GM19239 (cell line): ENCODE measurements at regions not wholly inside any gene's neighbourhood (a gene's known extent, or its start where the extent isn't known, plus 50 kb on each side); places are given as distances from the start of the nearest gene placed in this dataset.
A peak's percentile ranks its signal among the peaks of the same experiment; 100 is the strongest.
"Not testable (repeated sequence)": the region's sequence is repeated elsewhere in the genome, so short reads cannot be mapped to it uniquely, and the experiment has no call there.

ENCODE experiments used
- DNase-seq: peaks from one replicate; pipeline ENCODE4 v3.0.0; 2011; ENCODE audit warnings: low spot score; ENCODE audit not compliant: insufficient read length
- FAIRE-seq: peaks from 2 replicates; lab custom pipeline; 2011; peaks lifted over from hg19 to GRCh38; lab: Jason Lieb, UNC

DNA sequence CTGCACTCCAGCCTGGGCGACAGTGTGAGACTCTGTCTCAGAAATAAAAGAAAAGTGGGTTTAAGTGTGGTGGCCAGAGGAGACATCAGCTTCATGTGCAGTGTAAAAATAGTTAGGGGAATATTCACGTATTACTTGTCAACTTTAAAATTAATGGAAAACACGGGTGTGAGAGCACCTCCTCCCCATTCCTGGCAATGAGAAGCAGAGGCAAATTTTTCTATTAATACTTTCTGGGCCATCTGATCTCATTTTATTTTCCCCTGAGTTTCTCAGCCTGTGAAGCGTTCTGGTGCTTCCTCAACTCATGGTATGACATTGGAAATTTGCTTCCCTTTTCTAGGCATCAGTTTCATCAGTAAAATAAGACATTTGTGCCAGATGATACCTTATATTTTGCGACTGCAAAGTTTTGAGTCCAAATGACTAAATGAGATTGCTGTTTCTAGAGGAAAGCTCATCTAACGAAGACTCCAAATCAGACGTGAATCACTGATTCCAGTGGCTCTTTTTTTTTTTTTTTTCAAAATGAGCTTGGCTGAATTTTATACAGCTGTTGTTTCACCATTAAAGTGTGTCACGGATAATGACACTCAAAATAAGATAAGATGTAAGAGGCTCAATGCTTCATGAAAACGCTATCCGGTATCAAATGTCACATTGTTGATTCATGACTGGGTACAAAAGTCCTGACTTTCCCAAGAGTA is 104.6 kb downstream of the MSX2 start:
- FAIRE-seq, result no peak
- no peak for DNase-seq

- DNase-seq (no peak), FAIRE-seq (no peak)
Observed at GRCh38 chr5:174827558-174827957, 103.2 kb downstream of the MSX2 start.

- FAIRE-seq, result no peak
- no peak for DNase-seq
Observed at GRCh38 chr5:174825587-174825986, 101.2 kb downstream of the MSX2 start.

DNA sequence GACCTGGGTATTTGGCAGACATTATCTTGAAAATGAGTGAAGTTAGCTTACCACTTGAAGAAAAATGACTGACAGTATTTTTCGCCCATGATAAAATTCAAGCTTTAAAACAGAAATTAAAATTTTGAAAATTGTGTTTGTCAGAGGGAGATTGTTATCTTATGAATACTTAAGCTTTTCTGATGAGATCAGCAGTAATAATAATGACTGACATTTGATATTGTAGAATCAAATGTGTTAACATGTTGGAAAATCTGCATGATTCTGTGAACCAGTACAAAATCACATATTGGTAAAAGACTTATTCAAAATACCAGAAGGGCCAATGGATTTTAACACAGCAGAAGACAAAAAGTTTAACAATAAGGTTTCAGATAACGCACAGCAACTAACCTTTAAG is 94.0 kb downstream of the MSX2 start:
- DNase-seq, result no peak
- FAIRE-seq, result no peak

DNA sequence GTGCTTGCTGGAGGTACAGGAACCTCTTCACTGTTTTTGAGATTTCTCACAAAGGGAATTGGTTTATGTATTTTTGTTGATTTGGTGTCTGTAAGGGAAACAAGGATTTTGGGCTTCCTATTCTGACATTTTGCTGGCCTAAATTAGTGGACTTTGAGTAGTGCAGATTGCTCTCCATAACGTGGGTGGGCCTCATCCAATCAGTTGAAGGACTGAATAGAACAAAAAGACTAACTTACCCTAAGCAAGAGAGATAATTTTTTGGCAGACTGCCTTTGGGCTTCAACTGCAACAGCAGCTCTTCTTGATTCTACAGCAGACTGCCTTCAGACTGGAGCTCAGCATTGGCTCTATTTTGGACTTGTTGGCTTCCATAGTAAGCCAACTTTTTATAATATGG is 93.2 kb downstream of the MSX2 start:
- DNase-seq (no peak), FAIRE-seq (no peak)

- FAIRE-seq (peak; percentile 26), DNase-seq (no peak)
Observed at GRCh38 chr5:174816858-174817257, 92.5 kb downstream of the MSX2 start.

GRCh38 chr5:174811438-174811837 is 87.1 kb downstream of the MSX2 start:
- FAIRE-seq, result no peak
- no peak for DNase-seq

DNA sequence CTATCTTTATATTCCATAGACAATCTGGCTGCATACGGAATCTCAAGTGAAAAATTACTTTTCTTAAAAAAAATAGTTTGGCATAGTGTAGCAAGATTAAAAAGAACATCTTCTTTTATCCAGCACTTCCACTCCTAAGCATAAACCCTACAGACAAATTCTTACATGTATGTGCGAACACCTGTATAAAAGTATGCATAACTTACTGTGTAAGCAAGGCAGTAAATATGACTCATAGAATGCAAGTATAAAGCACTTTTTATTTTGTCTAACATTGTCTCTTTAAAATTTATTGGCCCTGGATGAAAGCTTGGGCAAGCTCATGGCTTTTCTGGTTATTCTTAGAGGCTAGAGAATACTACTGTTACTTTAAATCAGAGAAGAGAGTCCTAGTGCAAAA is 86.4 kb downstream of the MSX2 start:
- DNase-seq (no peak), FAIRE-seq (no peak)

- DNase-seq (no peak), FAIRE-seq (no peak)
Observed at GRCh38 chr5:174807471-174807870, 83.1 kb downstream of the MSX2 start.

- DNase-seq, result no peak
- FAIRE-seq, result no peak
Observed at GRCh38 chr5:174806729-174807128, 82.3 kb downstream of the MSX2 start.

GRCh38 chr5:174801798-174802197 is 77.4 kb downstream of the MSX2 start:
- no peak for FAIRE-seq
- DNase-seq, result no peak

GRCh38 chr5:174800435-174800834 is 76.1 kb downstream of the MSX2 start:
- DNase-seq (no peak), FAIRE-seq (no peak)

DNA sequence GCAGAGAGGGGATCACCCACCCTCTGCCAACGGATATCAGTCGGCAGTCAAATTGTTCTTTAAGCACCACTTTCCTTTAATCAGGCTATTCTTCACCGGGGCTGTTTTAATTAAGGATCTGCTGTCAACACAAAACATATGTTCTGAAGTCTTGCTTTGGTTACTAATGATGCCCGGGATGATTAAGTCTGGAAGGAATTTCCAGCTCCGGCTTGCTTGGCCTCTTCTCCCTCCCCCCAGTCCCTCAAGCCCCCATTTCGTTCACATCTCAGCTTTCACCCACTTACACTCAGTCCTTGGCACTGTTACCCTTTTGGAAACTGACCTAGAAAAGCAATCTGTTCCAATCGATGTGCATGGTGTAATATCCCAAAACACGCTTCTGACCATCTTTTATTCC is 74.7 kb downstream of the MSX2 start:
- no peak for FAIRE-seq

DNA sequence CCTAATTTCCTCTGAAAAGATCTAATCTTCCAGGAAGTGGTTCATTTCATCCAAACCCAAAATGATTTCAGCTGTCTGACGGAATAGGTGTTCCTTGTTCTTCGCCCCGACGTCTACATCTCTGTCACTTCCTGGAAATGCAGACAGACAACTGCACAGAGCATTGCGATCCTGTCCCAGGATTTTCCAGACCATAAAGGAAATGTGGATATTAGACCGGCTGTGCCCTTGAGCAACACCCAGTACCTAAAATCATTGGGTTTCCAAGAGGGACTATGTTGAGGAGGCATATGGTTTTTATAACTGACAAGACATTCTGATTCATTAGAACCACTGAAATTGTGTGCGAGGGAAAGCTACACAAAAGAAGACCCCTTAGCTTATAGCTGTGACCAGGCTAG is 74.2 kb downstream of the MSX2 start:
- FAIRE-seq (no peak), DNase-seq (no peak)

More for the DNA sequence above, 74.7 kb downstream of the MSX2 start:
- DNase-seq, result no peak

DNA sequence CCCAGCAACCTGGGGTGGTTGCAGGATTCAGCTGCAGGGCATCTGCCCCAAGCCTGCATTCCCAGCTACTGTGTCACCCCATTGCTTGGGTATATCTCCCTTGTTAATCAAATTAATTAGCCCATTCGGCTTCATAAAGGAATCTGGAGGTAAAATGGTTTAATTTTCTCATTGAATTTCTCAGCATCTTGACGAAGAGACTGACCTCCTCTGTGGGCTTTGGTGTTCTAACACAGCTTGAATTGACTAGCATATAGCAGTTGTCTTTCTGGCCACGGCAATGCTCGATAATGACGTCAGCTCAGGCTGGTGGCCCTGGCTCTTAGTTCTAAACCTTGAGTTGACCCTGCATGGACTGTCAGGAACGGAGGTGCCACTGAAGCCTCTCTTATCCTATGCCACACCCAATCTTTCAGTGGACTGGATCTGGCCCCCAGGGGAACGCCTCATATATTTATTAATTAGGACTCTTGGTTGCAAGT is 72.4 kb downstream of the MSX2 start:
- no peak for DNase-seq

DNA sequence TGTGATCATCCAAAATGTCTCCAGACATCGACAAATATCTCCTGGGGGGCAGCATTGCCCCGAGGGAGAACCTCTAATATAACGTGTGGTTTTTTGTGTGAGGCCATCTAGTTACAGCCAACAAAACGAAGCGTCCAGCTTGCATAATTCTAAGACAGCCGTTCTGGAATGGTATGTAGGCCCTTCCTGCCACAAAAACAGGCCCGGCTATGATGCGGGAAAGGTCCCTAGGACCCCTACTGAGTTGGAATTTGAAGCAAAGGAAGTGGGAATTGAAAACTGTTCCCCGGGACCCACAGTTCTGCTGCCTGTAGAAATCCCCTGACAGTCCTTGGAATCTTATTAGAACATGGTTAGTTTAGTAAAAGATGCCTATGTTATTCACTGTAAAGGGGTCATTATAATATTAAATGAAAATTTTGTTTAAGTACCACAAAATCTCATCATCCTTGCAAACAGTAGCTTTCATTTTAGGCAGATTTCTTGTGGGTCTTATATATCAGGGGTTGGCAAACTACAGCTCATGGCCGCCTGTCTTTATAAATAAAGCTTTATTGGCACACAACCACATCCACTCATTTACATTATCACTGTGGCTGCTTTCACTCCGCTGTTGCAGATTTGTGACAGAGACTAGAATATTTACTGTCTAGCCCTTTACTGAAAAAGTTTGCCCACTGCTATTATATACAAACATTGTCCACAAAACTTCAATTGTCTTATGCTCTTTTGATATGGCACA is 70.7 kb downstream of the MSX2 start:
- no peak for FAIRE-seq
- DNase-seq, result no peak

More for the DNA sequence above, 72.4 kb downstream of the MSX2 start:
- no peak for FAIRE-seq

DNA sequence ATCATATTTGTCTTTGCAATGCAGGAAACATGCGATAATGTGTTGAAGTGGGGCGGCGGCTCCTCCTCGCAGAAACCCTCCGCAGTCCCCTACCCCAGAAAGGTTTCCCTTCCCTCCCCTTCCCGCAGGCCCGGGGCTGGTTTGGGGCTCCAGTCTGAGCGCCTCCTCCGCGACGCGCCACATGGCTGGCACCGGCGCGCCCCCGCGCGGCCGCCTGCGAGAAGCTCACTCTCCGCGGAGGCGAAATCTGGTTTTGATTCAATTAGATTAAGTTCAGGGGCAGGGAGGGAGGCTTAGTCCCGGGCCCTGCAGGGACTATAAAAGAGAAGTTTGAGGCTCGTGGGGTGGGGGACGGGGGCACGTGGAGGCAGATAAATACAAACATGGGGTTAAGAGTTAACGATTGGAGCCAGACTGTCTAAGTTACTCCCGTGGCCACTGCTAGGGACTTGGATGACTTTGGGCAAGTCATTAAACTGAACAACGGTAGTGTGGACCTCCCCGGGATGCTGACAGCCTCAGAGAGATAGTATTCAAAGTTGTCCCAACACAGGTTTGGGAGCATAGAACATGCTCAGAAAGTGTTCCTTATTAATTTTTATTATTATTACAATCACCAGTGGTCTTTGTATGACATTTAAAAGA is 69.4 kb downstream of the MSX2 start:
- no peak for FAIRE-seq
- DNase-seq, result peak; percentile 45

GRCh38 chr5:174793076-174793475 is 68.7 kb downstream of the MSX2 start:
- DNase-seq, result no peak
- FAIRE-seq, result no peak

DNA sequence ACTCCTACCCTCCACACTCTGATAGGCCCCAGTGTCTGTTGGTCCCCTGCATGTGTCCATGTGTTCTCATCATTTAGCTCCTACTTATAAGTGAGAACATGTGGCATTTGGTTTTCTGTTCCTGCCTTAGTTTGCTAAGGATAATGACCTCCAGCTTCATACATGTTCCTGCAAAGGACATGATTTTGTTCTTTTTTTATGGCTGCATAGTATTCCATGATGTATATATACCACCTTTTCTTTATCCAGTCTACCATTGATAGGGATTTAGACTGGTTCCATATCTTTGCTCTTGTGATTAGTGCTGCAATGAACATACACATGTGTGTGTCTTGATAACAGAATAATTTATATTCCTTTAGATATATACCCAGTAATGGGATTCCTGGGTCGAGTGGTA is 67.9 kb downstream of the MSX2 start:
- FAIRE-seq, DNase-seq: not testable (repeated sequence)

DNA sequence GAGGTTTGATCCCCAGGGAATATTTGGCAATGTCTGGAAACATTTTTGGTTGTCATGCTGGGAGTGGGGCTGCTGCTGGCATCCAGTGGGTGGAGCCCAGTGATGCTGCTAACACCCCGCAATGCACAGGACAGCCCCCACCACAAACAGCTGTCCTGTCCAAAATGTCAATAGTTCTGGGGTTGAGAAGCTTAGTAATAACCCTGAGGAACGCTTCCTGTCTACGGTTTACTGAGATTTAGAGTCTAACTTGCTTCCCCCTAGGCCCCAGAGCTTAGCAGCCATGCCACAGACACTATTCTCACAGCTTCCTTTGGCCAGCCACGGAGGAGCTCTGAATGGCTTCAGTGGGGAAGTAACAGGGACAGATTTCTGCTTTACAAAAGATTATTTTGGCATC is 66.5 kb downstream of the MSX2 start:
- FAIRE-seq (no peak), DNase-seq (no peak)

GRCh38 chr5:174789596-174789995 is 65.2 kb downstream of the MSX2 start:
- DNase-seq (no peak), FAIRE-seq (no peak)
